ENCODE measurements at regions not wholly inside any gene's neighbourhood (a gene's known extent, or its start where the extent isn't known, plus 50 kb on each side); places are given as distances from the start of the nearest gene placed in this dataset.

GRCh38 chr6:22043284-22043962, 253.4 kb downstream of the PRL start:
- TF ChIP-seq, protein P1, sequence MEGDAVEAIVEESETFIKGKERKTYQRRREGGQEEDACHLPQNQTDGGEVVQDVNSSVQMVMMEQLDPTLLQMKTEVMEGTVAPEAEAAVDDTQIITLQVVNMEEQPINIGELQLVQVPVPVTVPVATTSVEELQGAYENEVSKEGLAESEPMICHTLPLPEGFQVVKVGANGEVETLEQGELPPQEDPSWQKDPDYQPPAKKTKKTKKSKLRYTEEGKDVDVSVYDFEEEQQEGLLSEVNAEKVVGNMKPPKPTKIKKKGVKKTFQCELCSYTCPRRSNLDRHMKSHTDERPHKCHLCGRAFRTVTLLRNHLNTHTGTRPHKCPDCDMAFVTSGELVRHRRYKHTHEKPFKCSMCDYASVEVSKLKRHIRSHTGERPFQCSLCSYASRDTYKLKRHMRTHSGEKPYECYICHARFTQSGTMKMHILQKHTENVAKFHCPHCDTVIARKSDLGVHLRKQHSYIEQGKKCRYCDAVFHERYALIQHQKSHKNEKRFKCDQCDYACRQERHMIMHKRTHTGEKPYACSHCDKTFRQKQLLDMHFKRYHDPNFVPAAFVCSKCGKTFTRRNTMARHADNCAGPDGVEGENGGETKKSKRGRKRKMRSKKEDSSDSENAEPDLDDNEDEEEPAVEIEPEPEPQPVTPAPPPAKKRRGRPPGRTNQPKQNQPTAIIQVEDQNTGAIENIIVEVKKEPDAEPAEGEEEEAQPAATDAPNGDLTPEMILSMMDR (IDR thresholded peaks at IDR 0.05; ENCODE audit: low read depth, low read length, poor library complexity, severe bottlenecking), result no peak
- TF ChIP-seq EZH2phosphoT487 (IDR thresholded peaks at IDR 0.05; ENCODE audit: borderline replicate concordance, low read length), result no peak

All from DOHH2 (cell line).